ENCODE measurements at regions not wholly inside any gene's neighbourhood (a gene's known extent, or its start where the extent isn't known, plus 50 kb on each side); places are given as distances from the start of the nearest gene placed in this dataset.

DNA sequence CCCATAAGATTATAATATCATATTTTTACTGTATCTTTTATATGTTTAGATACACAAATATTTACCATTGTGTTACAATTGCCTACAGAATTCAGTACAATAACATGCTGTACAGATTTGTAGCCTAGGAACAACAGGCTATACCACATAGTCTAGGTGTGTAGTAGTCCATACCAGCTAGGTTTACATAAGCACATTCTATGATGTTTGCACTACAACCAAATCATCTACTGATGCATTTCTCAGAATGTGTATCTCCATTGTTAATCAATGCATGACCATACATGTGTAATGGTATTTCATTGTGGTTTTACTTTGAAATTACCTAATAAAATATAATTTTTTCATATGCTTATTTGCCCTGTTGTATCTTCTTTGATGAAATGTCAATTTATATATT lies 288.1 kb upstream of the PCDH10 start:
- no peak for DNase-seq (ENCODE audit: low read depth)

DNA sequence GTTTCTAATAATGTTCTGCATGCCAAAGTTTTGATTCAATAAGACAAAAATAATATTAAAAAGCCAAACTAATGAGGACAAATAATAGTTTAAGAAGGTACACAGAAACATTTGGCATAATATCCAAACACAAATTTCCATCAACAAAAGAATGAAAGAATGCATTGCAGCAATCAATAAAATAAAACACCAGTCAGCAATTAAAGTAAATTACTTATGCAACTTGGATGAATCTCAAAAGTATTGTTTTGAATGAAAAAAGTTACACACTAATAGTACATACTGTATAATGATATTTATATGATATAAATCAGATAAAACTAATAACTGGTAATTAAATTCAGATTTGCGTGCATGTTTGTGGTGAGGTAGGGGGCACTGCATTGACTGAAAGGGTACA lies 285.5 kb upstream of the PCDH10 start:
- no peak for DNase-seq (ENCODE audit: low read depth)

DNA sequence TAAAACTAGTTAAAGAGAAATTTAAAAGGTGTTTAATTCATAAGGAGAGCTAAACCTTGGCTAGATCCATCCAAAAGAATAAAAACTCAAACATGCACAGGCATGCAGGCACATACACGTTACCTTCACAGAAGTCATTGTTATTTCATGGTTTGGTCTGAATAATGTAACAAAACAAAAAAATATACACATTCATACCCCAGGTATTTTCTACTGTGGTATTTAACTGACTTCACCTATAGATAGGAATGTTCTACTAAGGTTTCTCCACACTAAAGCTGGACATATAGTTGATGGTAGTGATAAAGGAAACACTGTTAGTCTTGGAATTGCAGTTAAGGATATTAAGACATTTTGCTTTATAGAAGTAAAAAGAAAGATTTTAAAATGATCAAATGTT lies 283.6 kb upstream of the PCDH10 start:
- no peak for DNase-seq (ENCODE audit: low read depth)

DNA sequence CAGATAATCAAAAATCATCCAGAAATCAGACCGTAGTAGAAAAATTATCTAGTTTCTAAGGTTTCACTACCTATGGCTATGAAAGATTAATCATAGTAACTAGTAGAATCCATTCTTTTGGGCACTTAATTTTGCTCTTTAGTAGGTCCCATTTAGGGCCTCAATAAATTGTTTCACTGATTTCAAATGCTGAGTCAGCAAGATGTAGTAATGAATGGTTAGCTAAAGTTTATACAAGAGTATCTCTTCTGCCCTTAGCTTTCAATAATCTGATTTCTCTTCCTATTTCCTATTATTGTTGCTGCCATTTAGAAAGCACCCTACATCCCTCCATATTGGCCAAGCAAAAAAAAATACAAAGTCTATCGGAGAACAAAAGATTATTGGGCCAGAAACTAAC lies 283.2 kb upstream of the PCDH10 start:
- no peak for DNase-seq (ENCODE audit: low read depth)

DNA sequence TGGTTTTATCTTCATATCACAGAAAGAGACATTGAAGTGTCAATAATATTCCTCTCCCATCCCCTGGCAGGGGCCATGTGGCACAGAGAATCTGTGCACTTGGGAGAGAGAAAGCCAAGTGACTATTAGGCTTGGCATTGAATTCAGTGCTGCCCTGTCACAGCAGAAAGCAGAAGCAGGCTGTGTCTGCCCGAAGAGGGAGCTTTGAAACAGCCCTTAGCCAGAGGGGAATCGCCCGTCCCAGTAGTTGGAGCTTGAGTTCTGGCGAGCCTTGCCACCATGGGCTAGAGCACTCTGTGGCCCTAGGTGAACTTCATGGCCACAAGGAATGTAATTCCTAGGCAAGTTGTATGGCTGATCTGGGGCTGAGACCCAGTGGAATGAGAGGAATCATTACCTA lies 282.5 kb upstream of the PCDH10 start:
- no peak for DNase-seq (ENCODE audit: low read depth)

DNA sequence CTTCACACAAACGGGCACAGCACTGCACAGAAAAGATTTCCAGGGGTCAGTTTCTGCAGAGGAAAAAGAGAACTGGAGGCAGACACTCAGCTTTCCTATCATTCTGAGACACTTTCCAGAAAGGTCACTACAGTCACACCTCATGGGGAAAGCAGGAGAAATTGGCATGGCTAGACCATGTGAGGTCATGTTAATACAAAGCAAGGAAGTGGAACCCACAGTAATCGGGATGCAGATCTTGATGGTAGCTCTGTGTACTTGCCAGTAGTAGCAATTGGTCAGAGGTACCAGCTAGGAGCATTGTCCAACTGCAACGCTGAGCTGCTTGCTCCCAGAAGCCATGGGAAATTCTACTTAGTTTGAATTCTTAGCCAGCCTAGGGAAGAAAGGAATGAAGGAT lies 255.3 kb upstream of the PCDH10 start:
- DNase-seq (ENCODE audit: low read depth): no peak

DNA sequence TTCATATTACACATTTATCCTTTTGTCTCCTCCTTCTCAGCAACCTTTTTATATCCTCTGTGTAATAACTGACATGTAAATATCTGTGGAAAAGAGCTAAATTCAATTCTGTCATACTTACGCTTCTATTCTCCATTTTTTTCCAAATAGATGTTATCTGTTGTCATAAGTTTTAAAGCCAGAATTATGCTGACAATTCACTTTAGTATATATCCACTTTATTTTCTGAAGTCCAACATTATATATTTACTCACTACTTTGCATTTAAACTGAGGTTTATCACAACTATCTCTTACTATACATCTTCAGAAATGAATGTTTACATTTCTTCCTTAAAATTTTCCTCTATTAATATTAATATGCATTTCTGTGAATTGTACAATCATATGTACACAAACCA lies 247.9 kb upstream of the PCDH10 start:
- DNase-seq (ENCODE audit: low read depth): no peak

DNA sequence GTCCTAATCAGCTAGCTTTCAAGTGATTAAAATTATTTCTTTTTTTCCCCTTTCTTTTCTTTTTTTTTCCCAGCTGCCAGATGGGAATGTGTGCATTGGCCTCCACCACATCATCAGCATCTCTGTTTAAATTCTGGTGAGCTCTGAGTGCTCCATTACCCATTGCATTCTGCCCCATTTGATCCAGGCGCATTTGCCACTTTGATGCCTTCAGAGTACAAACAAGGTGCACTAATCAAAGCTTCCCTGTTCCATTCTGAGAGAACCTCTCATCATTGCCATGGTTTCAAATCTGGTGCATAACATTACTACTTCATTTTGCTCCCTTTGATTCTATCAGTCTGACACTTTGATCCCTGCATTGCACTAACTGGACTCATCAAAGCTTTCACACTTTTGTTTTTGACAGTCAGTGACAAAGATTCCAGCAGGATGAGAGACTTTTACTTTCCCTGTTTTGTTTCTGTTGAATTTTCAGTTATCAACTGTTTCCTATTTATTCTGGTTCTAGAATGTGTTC lies 238.8 kb upstream of the PCDH10 start:
- no peak for DNase-seq (ENCODE audit: low read depth)

DNA sequence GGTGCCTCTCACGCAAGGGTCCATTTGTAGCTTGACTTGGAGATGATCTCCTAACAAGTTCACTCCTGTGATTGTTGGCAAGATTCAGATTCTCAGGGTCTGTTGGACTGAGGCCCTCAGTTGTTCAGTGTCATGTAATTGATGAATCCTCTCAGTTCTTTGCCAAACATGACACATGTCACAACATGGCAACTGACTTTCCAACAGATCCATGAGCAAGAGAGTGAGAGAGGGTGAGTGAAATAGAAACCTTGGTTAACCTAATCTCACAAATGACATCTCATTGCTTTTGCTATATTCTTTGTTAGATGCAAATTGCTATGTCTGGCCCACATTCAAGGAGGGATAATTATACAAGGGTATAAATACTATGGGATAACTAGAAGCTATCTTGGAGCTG lies 231.0 kb upstream of the PCDH10 start:
- DNase-seq (ENCODE audit: low read depth): no peak

DNA sequence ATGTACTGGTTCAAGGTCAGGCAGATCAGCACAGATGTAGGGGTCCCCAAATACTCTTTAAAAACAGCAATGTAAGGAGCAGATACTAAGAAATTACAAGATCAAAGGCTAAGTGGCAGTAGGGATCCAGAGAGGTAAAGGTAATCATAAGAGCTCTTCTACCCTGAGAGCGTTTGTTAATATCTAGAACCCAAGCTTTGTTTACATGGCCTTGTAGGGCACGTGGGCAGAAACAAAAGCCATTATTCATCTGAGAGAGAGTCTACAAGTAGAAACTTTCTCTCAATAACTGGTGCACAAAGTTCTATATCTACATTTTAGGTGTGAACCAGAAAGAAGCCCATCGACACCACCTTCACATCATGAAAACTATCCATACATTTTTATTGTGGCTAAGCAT lies 225.6 kb upstream of the PCDH10 start:
- no peak for DNase-seq (ENCODE audit: low read depth)

DNA sequence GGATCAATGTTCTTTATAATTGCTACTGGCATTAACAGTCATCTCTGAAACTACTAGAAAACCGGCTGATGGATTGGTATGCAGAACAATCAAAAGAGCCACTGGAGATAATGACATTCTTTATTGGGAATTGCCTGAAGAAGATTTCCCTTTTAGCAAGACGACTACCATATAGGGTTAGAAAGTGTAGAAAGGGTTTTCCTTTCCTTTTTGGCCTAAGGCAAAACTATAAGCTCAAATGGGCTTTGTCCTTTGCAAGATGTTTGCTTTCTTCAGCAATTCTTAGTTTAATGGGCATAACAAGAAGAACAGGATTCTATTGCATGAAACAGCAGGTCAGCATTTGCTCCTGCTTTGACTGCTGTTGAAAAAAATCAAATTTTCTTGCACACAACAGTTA lies 214.2 kb upstream of the PCDH10 start:
- DNase-seq (ENCODE audit: low read depth): no peak

DNA sequence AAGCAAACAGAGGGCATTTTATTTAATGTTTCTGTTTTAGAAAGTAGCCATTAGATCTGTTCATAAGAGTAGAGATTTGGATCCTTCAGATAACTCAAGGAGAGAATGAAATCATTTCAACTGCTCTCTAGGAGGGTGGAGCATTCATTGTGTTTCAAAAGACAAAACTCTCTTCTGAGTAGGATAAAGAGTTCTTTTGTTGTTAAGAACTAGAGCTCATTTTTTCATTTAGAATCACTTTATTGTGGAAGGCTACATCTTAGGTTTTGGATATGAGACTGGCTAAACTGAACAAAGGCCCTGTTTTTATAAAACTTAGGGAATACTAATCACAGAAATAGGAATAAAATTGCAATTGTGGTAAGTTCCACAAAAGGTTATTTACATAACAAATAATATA lies 193.9 kb upstream of the PCDH10 start:
- no peak for DNase-seq (ENCODE audit: low read depth)

DNA sequence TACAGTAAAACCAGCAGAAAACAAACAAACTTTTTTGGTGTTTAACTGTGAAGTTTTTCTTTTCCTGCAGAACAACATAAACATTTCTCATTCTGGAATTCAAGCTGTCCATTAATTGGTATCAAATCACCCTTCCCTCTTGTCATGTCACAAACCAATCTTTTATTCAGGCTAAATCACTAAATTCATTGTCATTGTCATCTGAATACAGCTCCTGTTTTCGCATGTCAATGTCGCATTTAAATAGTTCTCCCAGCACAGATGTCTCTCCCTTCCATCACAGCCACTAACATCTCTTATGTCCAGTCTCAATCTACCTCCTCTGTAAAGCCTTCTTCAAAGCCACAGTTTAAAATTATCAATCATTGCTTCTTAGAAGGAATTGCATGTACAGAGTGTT lies 192.1 kb upstream of the PCDH10 start:
- no peak for DNase-seq (ENCODE audit: low read depth)

DNA sequence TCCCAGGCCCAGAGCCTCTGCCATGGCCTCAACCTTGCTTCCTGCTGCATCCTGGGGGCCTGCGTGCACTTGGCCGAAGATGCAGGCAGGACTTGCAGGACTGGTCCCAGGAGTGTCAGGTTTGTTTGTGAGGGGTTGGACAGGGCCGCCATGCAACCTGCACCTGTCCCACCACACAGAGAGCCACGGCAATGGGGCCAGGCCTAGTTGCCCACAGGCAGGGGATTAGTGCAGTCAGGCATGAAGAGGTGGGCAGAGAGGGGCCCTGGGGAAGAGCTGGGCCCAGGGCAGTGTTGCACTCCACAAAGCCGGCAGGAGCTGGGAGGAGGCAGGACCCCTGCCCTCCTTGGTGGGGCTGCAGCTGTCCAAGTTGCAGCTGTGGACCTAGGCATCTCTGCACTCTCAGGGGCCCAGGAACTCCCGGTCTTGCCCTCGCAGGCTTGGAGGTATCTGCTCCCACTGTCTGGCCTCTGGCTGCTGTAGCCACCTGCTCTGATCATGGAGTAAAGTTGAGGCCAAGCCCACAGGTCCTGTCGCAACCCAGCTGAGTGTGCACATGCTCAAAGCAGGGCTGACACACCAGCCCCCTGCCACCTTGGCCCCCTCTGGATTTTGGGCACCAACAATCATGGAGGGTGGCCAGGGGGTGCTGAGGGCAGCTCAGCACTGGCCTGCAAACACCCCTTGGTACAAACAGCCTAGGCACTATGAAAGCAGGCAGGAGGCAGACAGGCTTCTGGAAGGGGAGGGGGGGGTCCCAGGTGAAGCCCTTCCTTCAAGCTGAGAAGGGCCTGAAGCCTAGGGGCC lies 190.4 kb upstream of the PCDH10 start:
- no peak for DNase-seq (ENCODE audit: low read depth)

DNA sequence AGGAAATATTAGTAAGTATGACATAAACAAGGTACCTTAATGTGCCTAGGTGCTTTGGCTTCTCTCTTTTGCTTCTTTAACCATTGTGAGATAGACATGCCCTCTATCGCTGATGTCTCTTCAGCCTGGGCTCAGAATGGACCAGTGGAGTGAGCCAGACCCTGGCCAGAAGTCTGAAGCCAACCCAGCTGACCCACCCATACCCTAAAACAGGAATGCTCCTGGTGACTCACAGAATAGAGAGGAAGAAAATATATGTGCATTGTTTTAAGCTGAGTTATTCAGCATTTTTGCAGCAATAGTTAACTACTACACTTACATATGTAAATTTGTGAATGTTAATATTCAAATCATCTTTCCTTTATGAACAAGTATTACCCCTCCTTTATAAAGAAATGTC lies 167.5 kb upstream of the PCDH10 start:
- no peak for DNase-seq (ENCODE audit: low read depth)

DNA sequence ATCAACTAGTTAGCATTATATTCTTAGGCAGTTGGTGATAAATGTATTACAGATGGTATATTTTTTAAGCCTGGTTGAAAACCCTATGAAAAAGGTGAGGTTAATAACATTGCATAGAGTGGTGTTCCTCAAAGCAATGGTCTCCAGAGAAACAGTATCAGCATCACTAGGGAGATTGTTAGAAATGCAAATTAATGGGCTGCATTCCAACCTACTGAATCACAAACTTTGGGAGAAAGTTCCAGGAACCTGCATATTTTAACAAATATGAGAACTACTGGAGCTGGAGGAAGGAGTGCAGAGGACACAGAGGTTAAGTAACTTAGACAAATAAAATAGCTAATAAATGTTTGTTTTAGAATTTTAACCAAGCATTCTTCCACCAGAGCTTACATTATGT lies 166.9 kb upstream of the PCDH10 start:
- DNase-seq (ENCODE audit: low read depth): peak; percentile 9

DNA sequence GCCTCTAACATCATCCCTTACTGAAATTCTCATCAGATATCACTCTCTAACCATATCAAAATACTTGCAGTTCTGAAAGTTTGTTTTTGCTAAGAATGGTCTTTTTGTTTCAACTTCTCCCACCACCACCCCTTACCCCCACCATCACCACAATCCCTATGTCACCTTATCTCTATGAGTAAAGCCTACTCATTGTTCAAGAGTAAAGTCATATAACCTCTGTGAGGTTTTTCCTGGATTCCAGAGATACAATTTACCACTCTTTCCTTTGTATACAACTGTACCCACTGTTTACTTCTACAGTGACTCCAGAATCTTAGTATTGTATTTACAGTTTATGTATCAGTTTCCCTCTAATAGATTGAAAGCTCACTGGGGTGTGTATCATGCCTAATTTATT lies 158.0 kb upstream of the PCDH10 start:
- no peak for DNase-seq (ENCODE audit: low read depth)

DNA sequence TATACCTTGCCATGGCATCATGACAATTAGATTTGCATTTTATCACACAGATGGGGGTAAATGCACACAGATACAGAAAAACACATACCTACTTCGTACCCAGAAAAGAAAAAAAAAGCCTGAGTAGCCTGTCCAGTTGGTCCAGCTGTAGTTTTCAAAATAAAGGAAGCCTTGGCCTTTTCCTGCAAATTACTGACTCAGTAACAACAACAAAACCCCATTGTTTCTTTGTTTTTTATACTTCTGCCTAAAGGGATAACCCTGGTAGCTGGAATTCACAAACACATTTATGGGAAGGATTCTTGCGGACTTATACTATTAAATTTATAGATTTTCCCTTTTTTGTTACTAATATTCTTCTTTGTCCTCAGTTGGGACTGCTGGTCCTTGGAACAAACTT lies 156.4 kb upstream of the PCDH10 start:
- no peak for DNase-seq (ENCODE audit: low read depth)

DNA sequence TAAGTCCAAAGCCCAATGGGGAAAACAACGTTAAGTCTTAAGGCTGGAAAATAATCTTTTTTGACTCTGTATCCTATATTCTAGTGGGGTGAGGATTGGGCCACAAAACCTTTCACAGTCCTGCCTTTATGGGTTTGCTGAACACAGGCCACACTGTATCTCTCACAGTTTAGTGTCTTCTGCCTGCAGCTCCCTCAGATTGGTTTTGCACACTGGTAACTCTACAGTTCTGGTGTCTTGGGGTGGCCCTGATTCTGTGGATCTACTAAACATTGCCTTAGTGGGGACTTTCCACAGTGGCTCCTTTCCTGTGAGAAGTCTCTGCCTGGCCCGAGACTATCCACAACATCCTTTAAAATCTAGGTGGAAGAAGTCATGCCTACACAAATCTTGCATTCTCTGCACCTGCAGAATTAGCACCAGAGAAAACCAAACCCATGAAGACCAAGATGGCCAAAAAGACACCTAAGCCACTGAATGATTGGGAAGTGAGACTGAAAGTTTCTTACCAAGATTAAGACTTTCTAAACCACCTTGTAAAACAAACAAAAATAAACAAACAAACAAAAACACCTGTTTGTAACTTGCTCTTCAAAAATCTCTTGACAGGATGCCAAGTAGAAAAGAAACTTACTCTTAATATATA lies 150.4 kb upstream of the PCDH10 start:
- DNase-seq (ENCODE audit: low read depth): no peak

DNA sequence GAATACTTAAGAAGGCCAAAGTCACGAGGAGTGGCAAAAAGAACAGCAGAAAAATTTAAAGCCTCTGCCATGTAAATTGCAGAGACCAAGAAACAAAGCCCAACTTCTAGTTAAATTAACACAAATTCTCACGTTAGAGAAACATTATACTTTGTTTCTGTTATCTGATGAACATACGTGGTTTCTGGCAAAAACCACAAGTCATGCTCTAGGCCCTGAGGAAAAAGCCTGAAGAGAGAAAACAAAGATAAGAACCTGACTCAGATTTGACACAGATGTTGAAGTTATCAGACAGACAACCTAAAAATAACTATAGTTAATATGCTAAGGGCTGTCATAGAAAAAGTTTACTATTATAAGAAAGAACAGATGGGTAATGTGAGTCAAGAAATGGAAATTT lies 149.1 kb upstream of the PCDH10 start:
- DNase-seq (ENCODE audit: low read depth): peak; percentile 49

DNA sequence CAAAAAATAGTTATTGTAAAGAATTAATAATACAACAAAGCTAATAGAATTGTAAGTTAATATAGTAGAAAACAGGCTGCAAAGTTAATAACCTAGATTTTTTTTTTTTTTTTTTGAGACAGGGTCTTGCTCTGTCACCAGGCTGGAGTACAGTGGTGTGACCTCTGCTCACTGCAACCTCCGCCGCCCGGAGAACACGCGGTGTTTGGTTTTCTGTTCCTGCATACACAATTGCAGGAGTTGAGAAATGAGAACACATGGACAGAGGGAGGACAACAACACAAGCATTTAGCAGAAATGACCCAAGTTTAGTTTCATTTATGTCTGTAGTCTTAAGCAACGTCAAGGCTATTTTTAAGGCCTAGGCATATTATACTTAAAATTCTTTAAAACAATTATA lies 145.9 kb upstream of the PCDH10 start:
- DNase-seq (ENCODE audit: low read depth): no peak

DNA sequence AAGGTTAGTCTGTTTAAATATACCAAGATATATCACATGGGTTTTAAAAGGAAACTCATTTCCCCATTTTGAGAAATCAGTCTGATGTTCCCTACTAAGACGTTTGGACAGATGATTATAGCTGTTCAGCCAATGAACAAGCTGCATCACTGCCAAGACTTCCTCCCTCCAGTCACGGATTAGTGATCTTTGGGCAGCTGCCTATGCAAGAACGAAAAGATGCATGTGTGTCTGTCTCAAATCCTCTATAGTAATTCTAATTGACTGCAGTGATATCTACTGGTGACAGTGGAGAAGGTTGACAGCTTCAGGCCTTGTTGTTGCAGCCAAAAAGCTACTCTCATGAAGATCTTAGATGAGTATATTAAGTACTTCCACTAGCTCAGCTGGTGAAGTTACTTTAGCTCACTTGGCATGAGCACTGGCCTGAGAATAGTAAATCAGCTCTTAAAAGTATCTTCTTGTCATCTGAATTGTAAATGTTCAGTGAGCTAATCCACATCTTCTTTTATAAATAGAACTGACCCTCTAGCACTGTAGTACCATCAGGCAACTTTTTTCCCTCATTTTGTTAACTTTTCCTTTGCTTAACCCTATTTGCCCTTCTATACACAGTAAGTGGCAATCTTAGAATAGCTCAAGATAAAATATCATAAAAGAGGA lies 134.5 kb upstream of the PCDH10 start:
- DNase-seq (ENCODE audit: low read depth): peak; percentile 1

DNA sequence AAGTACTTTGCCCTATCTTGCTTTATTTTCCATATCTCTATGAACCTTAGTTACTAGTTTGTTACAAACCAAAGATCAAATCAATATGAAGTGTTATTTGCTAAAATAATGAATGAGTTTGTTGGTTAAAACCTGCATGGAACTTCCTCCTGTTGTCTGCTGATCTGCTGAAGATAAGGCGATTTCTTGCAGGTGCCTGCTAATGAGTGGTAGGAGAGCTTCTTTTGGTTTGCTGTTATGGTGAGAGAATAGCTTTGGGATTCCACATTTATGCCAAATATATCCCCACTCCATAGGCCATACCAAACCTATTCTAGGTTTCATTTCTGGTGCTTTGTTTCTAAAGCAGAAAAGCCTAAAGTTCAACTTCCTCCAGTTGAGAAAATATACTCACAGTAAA lies 103.8 kb upstream of the PCDH10 start:
- no peak for DNase-seq (ENCODE audit: low read depth)

Measured in LHCN-M2 (cell line).